SU-DHL-6 (cell line): ENCODE measurements at regions not wholly inside any gene's neighbourhood (a gene's known extent, or its start where the extent isn't known, plus 50 kb on each side); places are given as distances from the start of the nearest gene placed in this dataset.

Experiments used
- CTCF ChIP-seq: fragments of 200-600 bp; sonication (generic); IDR thresholded peaks from one replicate; pipeline ENCODE4 v1.5.1; 2017; ENCODE audit warnings: antibody characterized with exemption, mild to moderate bottlenecking, low read length, moderate library complexity; ENCODE audit not compliant: insufficient read depth, poor library complexity, severe bottlenecking
- EZH2phosphoT487 ChIP-seq: fragments of 200-600 bp; sonication (generic), shearing (Covaris generic); conservative IDR thresholded peaks from 2 replicates; pipeline ENCODE4 v1.6.1; 2018; ENCODE audit warnings: mild to moderate bottlenecking, antibody characterized with exemption, low read length, moderate library complexity, mixed read lengths

GRCh38 chr2:208698114-208698513 is 291.5 kb downstream of the PTH2R start:
- TF ChIP-seq CTCF, result no peak
- no peak for TF ChIP-seq EZH2phosphoT487
